OCI-LY7 (cell line): ENCODE measurements at regions not wholly inside any gene's neighbourhood (a gene's known extent, or its start where the extent isn't known, plus 50 kb on each side); places are given as distances from the start of the nearest gene placed in this dataset.
"Not testable (repeated sequence)": the region's sequence is repeated elsewhere in the genome, so short reads cannot be mapped to it uniquely, and the experiment has no call there.

Source experiments
- CTCF ChIP-seq: fragments of 200-600 bp; sonication (generic); conservative IDR thresholded peaks from 2 replicates; pipeline ENCODE4 v1.5.1; 2014; ENCODE audit warnings: mild to moderate bottlenecking, antibody characterized with exemption, low read length, moderate library complexity, mixed read lengths
- EZH2phosphoT487 ChIP-seq: fragments of 200-600 bp; sonication (generic); IDR thresholded peaks from 2 replicates; pipeline ENCODE4 v1.6.1; 2018; ENCODE audit warnings: low read depth, borderline replicate concordance, mild to moderate bottlenecking, mixed run types, antibody characterized with exemption, low read length, moderate library complexity, mixed read lengths

- not testable (repeated sequence) for TF ChIP-seq CTCF, EZH2phosphoT487
These were observed 94.3 kb downstream of the BAMBI start for GRCh38 chr10:28771580-28772090.
